Activated naive CD8-positive, alpha-beta T cell (primary cell): ENCODE measurements at regions not wholly inside any gene's neighbourhood (a gene's known extent, or its start where the extent isn't known, plus 50 kb on each side); places are given as distances from the start of the nearest gene placed in this dataset.
"Not testable (repeated sequence)": the region's sequence is repeated elsewhere in the genome, so short reads cannot be mapped to it uniquely, and the experiment has no call there.

Experiments
- H3K27ac Mint-ChIP-seq: one replicate; pipeline ENCODE4 v1.8.0; 2021; ENCODE audit warnings: mixed read lengths
- H3K27me3 Mint-ChIP-seq: one replicate; pipeline ENCODE4 v1.8.0; 2021; ENCODE audit warnings: mixed read lengths
- H3K36me3 Mint-ChIP-seq: one replicate; pipeline ENCODE4 v1.8.0; 2021; ENCODE audit warnings: mixed read lengths
- H3K4me1 Mint-ChIP-seq: one replicate; pipeline ENCODE4 v1.8.0; 2021; ENCODE audit warnings: low read depth, mixed read lengths
- H3K4me3 Mint-ChIP-seq: one replicate; pipeline ENCODE4 v1.8.0; 2021; ENCODE audit warnings: mild to moderate bottlenecking, mixed read lengths
- H3K9me3 Mint-ChIP-seq: one replicate; pipeline ENCODE4 v1.8.0; 2021; ENCODE audit warnings: low read depth, mixed read lengths

GRCh38 chr1:29804181-29804899 lies 568.0 kb downstream of the PTPRU start:
- Mint-ChIP-seq H3K4me1 (no peaks in the 10 kb centered on the region), H3K27me3 (peaks cover 2% of the 10 kb centered on the region), H3K36me3 (no peaks in the 10 kb centered on the region), H3K9me3 (no peaks in the 10 kb centered on the region), H3K27ac (no peak overlapping the region), H3K4me3 (no peak overlapping the region)

DNA sequence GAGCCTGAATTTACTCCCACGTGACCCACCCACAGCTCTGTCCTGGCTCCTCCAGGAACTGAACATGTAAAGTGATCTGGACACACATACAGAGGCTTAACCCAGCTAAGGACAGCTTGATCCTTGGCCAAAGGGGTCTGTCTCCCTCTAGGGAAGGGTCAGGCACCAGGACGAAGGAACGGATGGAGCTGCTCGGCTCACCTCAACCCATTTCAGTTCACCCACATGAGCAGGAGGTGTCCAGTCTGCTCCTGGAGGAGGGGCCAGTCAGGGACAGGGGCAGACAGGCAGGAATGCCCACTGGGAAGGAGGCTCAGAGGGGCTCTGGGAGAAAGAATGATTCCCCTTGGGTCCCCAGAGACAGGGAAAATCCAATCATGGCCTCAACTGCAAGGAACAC lies 567.2 kb downstream of the PTPRU start:
- H3K27ac Mint-ChIP-seq, result no peak overlapping the region
- H3K4me3 Mint-ChIP-seq, result no peak overlapping the region
- no peaks in the 10 kb centered on the region for H3K4me1 Mint-ChIP-seq
- no peaks in the 10 kb centered on the region for H3K9me3 Mint-ChIP-seq
- H3K27me3 Mint-ChIP-seq, result no peaks in the 10 kb centered on the region
- no peaks in the 10 kb centered on the region for H3K36me3 Mint-ChIP-seq

DNA sequence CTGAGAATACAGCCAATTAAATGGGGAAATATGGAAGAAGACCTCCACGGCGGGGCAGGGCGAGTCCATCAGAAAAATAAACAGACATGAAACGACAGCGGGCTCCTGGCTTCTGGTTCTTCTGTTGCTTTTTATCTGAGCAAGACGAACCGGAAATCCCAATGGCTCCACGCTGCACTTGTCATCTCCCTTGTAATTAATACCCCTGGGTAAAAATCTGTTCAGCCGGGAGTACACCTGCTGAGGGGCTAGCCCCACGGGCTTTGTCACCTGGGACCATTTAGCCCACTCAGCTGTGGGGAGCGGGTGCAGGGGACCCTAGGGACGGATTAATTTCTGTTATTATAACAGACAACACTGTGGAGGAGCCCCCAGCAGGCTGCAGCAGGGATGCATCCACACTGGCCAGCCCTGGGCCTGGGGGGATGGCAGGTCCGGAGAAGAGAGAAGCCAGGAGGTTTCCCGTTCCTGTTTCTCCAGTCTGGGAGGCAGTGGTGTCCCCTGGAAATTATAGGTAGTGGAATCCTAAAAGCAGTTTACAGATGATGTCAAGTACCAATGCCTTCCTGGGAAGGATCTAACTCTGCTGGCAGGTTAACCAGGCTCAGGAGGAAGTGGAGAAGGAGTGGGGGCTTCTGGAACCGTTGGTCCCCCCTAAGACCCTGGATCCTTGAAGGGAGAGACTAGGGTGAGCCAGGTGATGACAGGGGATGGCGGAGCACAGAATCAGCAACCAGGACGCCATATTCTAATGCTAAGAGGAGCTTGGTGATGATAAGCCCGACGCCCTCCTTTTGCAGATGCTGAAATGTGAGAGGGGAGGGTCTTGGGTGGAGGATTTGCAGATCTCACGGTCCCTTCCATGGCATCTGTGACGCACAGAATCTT lies 566.1 kb downstream of the PTPRU start:
- no peaks in the 10 kb centered on the region for H3K9me3 Mint-ChIP-seq
- no peaks in the 10 kb centered on the region for H3K36me3 Mint-ChIP-seq
- no peaks in the 10 kb centered on the region for H3K4me1 Mint-ChIP-seq
- no peak overlapping the region for H3K4me3 Mint-ChIP-seq
- no peaks in the 10 kb centered on the region for H3K27me3 Mint-ChIP-seq
- no peak overlapping the region for H3K27ac Mint-ChIP-seq

- no peaks in the 10 kb centered on the region for H3K4me1 Mint-ChIP-seq
- no peak overlapping the region for H3K4me3 Mint-ChIP-seq
- H3K27me3 Mint-ChIP-seq, result no peaks in the 10 kb centered on the region
- no peaks in the 10 kb centered on the region for H3K36me3 Mint-ChIP-seq
- H3K27ac Mint-ChIP-seq, result no peak overlapping the region
- no peaks in the 10 kb centered on the region for H3K9me3 Mint-ChIP-seq
Measured at GRCh38 chr1:29801561-29801973, 565.2 kb downstream of the PTPRU start.

DNA sequence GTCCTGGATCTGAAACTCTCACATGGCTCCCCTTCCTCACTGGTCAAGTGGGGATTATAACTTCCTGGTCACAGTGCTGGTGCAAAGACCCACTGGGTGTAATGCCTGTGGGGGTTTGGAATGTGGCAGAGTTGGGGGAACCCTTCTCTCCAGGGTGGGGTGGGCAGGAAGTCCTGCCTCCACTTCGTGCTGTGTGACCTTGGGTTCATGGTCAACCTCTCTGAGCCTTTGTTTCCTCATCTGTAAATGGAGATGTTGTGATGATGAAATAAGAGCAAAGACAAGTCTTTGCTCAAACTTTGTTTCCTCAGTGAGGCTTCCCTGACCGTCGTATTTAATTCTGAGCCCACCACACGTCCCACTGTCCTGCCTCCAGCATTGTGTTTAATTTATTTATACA lies 564.7 kb downstream of the PTPRU start:
- no peaks in the 10 kb centered on the region for H3K27me3 Mint-ChIP-seq
- no peaks in the 10 kb centered on the region for H3K4me1 Mint-ChIP-seq
- H3K9me3 Mint-ChIP-seq, result no peaks in the 10 kb centered on the region
- no peaks in the 10 kb centered on the region for H3K36me3 Mint-ChIP-seq
- H3K27ac Mint-ChIP-seq, result no peak overlapping the region
- H3K4me3 Mint-ChIP-seq, result no peak overlapping the region

- Mint-ChIP-seq H3K27ac (no peak overlapping the region), H3K9me3 (peaks cover under 1% of the 10 kb centered on the region), H3K4me1 (no peaks in the 10 kb centered on the region), H3K36me3 (no peaks in the 10 kb centered on the region), H3K27me3 (no peaks in the 10 kb centered on the region), H3K4me3 (no peak overlapping the region)
Measured at GRCh38 chr1:29800522-29800956, 564.2 kb downstream of the PTPRU start.

DNA sequence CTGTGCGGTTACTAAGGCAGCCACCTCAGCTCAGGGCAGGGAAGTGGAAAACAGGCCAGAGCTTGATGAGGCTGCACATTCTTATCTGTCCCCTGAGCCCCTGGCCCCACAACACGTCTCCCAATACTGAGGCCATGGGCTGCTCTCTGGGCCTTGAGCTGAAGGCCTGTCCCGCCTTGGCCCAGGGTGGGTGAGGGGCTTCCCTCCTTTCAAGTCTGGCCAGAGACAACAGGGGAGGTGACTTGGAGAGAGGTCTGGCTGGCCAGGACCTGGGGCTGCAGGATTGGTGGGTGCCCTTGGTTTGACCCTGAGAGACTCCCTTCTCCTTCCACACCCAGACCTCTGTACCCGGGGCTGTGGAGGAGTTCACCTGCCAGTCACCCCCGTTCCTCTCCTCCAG lies 563.8 kb downstream of the PTPRU start:
- Mint-ChIP-seq H3K27me3 (no peaks in the 10 kb centered on the region), H3K4me1 (no peaks in the 10 kb centered on the region), H3K36me3 (no peaks in the 10 kb centered on the region), H3K4me3 (no peak overlapping the region), H3K27ac (no peak overlapping the region), H3K9me3 (peaks cover 4% of the 10 kb centered on the region)

- H3K36me3 Mint-ChIP-seq, result no peaks in the 10 kb centered on the region
- H3K4me3 Mint-ChIP-seq, result no peak overlapping the region
- no peaks in the 10 kb centered on the region for H3K4me1 Mint-ChIP-seq
- H3K27me3 Mint-ChIP-seq, result no peaks in the 10 kb centered on the region
- no peak overlapping the region for H3K27ac Mint-ChIP-seq
- peaks cover 4% of the 10 kb centered on the region for H3K9me3 Mint-ChIP-seq
Measured at GRCh38 chr1:29798699-29799566, 562.6 kb downstream of the PTPRU start.

GRCh38 chr1:29797125-29797524 lies 560.8 kb downstream of the PTPRU start:
- H3K9me3 Mint-ChIP-seq, H3K36me3 Mint-ChIP-seq, H3K4me3 Mint-ChIP-seq, H3K27ac Mint-ChIP-seq, H3K4me1 Mint-ChIP-seq, H3K27me3 Mint-ChIP-seq: not testable (repeated sequence)

DNA sequence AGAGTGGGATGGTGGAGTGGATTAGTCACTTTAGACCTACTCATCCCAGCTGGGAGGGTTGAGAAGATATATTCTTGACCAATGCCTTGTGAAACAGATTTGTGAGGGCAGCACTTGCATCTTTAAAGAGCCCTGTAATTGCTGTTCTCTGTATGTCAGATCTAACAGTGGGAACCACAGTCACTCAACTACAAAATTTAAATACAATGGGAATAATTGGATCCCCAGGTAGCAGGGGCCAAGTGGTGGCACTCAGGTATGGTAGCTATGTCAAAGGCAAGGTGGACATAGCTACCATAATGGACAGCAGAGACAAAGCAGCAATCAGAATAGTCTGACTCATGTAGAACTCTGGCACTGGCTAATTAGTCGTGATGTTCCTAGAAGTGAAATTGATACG lies 559.6 kb downstream of the PTPRU start:
- H3K4me1 Mint-ChIP-seq, H3K9me3 Mint-ChIP-seq, H3K4me3 Mint-ChIP-seq, H3K27ac Mint-ChIP-seq, H3K36me3 Mint-ChIP-seq, H3K27me3 Mint-ChIP-seq: not testable (repeated sequence)

- Mint-ChIP-seq H3K36me3 (no peaks in the 10 kb centered on the region), H3K27me3 (no peaks in the 10 kb centered on the region), H3K9me3 (peaks cover 4% of the 10 kb centered on the region), H3K27ac (no peak overlapping the region), H3K4me3 (no peak overlapping the region), H3K4me1 (no peaks in the 10 kb centered on the region)
Measured at GRCh38 chr1:29793653-29794348, 557.5 kb downstream of the PTPRU start.

- H3K36me3 Mint-ChIP-seq, result no peaks in the 10 kb centered on the region
- H3K27ac Mint-ChIP-seq, result no peak overlapping the region
- H3K4me1 Mint-ChIP-seq, result no peaks in the 10 kb centered on the region
- H3K27me3 Mint-ChIP-seq, result no peaks in the 10 kb centered on the region
- H3K4me3 Mint-ChIP-seq, result no peak overlapping the region
- peaks cover 4% of the 10 kb centered on the region for H3K9me3 Mint-ChIP-seq
Measured at GRCh38 chr1:29793101-29793546, 556.8 kb downstream of the PTPRU start.

GRCh38 chr1:29789910-29790247 lies 553.6 kb downstream of the PTPRU start:
- Mint-ChIP-seq H3K27me3 (no peaks in the 10 kb centered on the region), H3K36me3 (no peaks in the 10 kb centered on the region), H3K27ac (no peak overlapping the region), H3K9me3 (no peaks in the 10 kb centered on the region), H3K4me3 (no peak overlapping the region), H3K4me1 (no peaks in the 10 kb centered on the region)

DNA sequence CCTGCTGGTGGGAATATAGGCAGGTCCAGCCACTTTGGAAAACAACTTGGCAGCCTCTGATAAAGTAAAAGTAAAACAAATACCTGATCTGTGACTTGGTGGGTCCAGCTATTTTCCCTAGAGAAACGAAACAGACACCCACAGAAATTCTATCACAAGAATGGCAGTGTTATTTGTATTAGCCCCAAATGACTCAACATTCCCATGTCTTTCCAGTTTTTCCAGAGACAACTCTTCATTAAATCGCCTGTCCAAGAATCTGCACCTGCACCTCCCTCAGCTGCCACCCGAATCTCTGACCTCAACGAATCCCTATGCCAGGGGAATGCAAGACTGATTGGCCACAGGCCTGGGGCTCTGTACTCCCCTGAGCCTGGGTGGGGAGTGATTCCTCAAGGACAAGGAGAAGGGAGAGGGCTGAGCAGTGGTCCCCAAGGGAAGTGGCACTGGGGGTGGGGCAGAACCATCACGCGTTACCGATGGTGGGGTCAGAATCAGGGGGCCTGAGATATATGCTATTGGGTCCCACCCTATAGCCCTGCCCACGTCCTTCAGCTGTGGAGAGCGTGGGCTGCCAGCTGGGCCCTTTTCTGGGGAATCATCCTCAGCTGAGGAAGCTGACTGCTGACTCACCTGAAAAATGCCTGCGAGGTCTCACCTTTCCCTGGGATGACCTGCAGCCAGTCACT lies 553.0 kb downstream of the PTPRU start:
- Mint-ChIP-seq H3K27ac (no peak overlapping the region), H3K4me1 (no peaks in the 10 kb centered on the region), H3K9me3 (no peaks in the 10 kb centered on the region), H3K36me3 (no peaks in the 10 kb centered on the region), H3K27me3 (no peaks in the 10 kb centered on the region), H3K4me3 (no peak overlapping the region)
